Progenitor cell of endocrine pancreas (in vitro differentiated cells): ENCODE measurements at regions not wholly inside any gene's neighbourhood (a gene's known extent, or its start where the extent isn't known, plus 50 kb on each side); places are given as distances from the start of the nearest gene placed in this dataset.
A peak's percentile ranks its signal among the peaks of the same experiment; 100 is the strongest.

Experiments used
- DNase-seq: peaks from one replicate; pipeline ENCODE4 v3.0.0; 2021; ENCODE audit warnings: low spot score; ENCODE audit not compliant: unreplicated experiment
- H3K27ac Mint-ChIP-seq: 2 replicates; pipeline ENCODE4 v1.8.0; 2021; ENCODE audit warnings: mild to moderate bottlenecking, moderate library complexity, mixed read lengths
- H3K27me3 Mint-ChIP-seq: 2 replicates; pipeline ENCODE4 v1.8.0; 2021; ENCODE audit warnings: mixed read lengths
- H3K36me3 Mint-ChIP-seq: 2 replicates; pipeline ENCODE4 v1.8.0; 2022; ENCODE audit warnings: mixed read lengths; ENCODE audit not compliant: insufficient read depth
- H3K4me1 Mint-ChIP-seq: 2 replicates; pipeline ENCODE4 v1.8.0; 2021; ENCODE audit warnings: low read depth, mixed read lengths
- H3K4me3 Mint-ChIP-seq: 2 replicates; pipeline ENCODE4 v1.8.0; 2021; ENCODE audit warnings: low read depth, mild to moderate bottlenecking, moderate library complexity, mixed read lengths
- H3K9me3 Mint-ChIP-seq: 2 replicates; pipeline ENCODE4 v1.8.0; 2021; ENCODE audit warnings: low read depth, mixed read lengths
- CTCF ChIP-seq: fragments of 200-600 bp; sonication (generic); IDR thresholded peaks from one replicate; pipeline ENCODE4 v1.5.0; 2021; ENCODE audit warnings: antibody characterized with exemption, mild to moderate bottlenecking; ENCODE audit not compliant: unreplicated experiment

GRCh38 chr12:31819427-31819826, 90.6 kb upstream of the AMN1 start:
- H3K27me3 Mint-ChIP-seq, result no peaks in the 10 kb centered on the region
- H3K27ac Mint-ChIP-seq, result no peak overlapping the region
- no peak for DNase-seq
- peaks cover 12% of the 10 kb centered on the region for H3K36me3 Mint-ChIP-seq
- TF ChIP-seq CTCF, result no peak
- H3K4me3 Mint-ChIP-seq, result no peak overlapping the region
- peaks cover 20% of the 10 kb centered on the region for H3K4me1 Mint-ChIP-seq
- H3K9me3 Mint-ChIP-seq, result peaks cover 30% of the 10 kb centered on the region

DNA sequence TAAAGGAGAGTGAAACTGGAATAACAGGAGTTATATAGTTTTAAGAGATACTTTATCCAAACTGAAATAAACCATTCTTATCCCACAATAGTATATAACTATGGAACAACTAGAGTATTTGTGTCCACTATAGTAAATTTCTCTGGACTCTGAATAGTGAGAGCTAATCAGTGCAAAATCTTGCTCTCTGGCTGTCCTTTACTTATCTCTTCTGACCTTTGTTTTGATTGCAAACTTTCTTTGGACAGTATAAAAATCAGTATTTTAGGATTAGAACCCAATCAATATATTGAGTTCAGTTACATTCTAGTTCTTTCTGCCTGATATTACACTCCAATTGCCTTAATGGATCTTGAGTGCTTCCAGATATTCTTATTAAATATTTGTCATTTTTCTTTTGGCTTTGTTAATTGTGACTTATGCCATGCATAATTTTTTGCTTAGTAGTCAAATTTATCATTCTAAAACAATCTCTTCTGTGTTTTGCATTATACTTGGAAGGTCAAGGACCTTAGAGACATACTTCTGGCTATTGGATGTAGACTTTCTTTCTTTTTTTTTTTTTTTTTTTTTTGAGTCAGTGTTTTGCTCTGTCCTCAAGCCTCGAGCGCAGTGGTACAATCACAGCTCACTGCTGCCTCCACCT, 89.9 kb upstream of the AMN1 start:
- Mint-ChIP-seq H3K27me3 (no peaks in the 10 kb centered on the region), H3K4me1 (peaks cover 20% of the 10 kb centered on the region), H3K27ac (no peak overlapping the region), H3K36me3 (peaks cover 6% of the 10 kb centered on the region), H3K4me3 (no peak overlapping the region), H3K9me3 (peaks cover 23% of the 10 kb centered on the region)
- DNase-seq, result no peak
- TF ChIP-seq CTCF, result no peak

DNA sequence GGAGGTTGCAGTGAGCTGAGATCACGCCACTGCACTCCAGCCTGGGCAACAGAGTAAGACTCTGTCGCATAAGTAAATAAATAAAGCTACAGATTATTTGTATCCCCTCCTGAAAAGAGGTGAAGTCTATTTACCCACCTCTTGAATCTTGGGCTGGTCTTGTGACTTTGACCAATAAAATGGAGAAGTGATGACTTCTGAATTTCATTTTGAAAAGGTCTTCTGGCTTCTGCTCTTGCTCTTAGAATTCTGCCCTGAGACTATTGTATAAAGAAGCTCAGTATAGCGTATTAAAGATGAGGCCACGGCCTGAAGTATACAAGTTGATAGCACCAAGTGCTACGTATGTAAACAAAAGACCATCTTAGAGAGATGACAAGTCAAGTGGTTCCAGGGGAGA, 88.3 kb upstream of the AMN1 start:
- peaks cover 25% of the 10 kb centered on the region for H3K4me1 Mint-ChIP-seq
- no peaks in the 10 kb centered on the region for H3K27me3 Mint-ChIP-seq
- no peak for TF ChIP-seq CTCF
- H3K4me3 Mint-ChIP-seq, result no peak overlapping the region
- peaks cover 14% of the 10 kb centered on the region for H3K9me3 Mint-ChIP-seq
- peaks cover 5% of the 10 kb centered on the region for H3K36me3 Mint-ChIP-seq
- DNase-seq, result no peak
- peak overlapping the region; percentile 69 for H3K27ac Mint-ChIP-seq

GRCh38 chr12:31815096-31815495, 86.3 kb upstream of the AMN1 start:
- Mint-ChIP-seq H3K27me3 (no peaks in the 10 kb centered on the region), H3K36me3 (peaks cover 4% of the 10 kb centered on the region), H3K27ac (peak overlapping the region; percentile 38), H3K4me3 (no peak overlapping the region), H3K9me3 (peaks cover 9% of the 10 kb centered on the region), H3K4me1 (peaks cover 27% of the 10 kb centered on the region)
- no peak for TF ChIP-seq CTCF
- DNase-seq, result no peak

DNA sequence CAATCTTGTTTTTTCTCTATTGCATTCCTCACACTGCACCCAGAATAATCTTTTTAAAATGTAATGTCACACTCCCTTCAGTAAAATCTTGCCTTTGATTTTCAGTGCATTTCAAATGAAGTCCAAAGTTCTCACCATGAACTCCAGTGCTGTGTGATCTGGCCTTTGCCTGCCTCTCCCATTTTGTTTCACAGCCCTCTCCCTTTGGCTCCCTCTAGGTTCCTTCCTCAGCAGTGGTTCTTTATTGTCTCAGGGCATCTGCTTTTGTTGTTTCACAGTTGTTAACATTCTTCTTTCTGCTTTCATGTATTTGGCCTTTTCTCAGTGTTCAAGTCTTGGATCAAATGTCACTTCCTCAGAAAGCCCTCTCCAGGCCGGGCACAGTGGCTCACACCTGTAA, 84.5 kb upstream of the AMN1 start:
- no peaks in the 10 kb centered on the region for H3K27me3 Mint-ChIP-seq
- H3K9me3 Mint-ChIP-seq, result peaks cover 3% of the 10 kb centered on the region
- peak overlapping the region; percentile 21 for H3K27ac Mint-ChIP-seq
- peaks cover 28% of the 10 kb centered on the region for H3K4me1 Mint-ChIP-seq
- H3K36me3 Mint-ChIP-seq, result peaks cover 4% of the 10 kb centered on the region
- TF ChIP-seq CTCF, result peak; percentile 32
- no peak overlapping the region for H3K4me3 Mint-ChIP-seq
- DNase-seq, result no peak
